Adipocyte (in vitro differentiated cells): ENCODE measurements at regions not wholly inside any gene's neighbourhood (a gene's known extent, or its start where the extent isn't known, plus 50 kb on each side); places are given as distances from the start of the nearest gene placed in this dataset.

Experiments used
- DNase-seq: peaks from one replicate; pipeline ENCODE4 v3.0.0-alpha.2; 2015; ENCODE audit warnings: low read depth
- H3K27me3 ChIP-seq: replicated peaks from 2 replicates; pipeline ENCODE4 v1.7.0; 2013; ENCODE audit warnings: mild to moderate bottlenecking, low read length, moderate library complexity; ENCODE audit not compliant: control insufficient read depth, insufficient read depth
- H3K36me3 ChIP-seq: 2 replicates; pipeline ENCODE4 v1.7.0; 2013; ENCODE audit warnings: low read length, mild to moderate bottlenecking, moderate library complexity; ENCODE audit not compliant: control insufficient read depth, insufficient read depth, severe bottlenecking
- H3K4me1 ChIP-seq: 2 replicates; pipeline ENCODE4 v1.7.0; 2013; ENCODE audit warnings: mild to moderate bottlenecking, low read length, moderate library complexity; ENCODE audit not compliant: control insufficient read depth, insufficient read depth
- H3K4me3 ChIP-seq: 2 replicates; pipeline ENCODE4 v1.7.0; 2013; ENCODE audit warnings: mild to moderate bottlenecking, low read length, moderate library complexity
- H3K9ac ChIP-seq: 2 replicates; pipeline ENCODE4 v1.7.0; 2013; ENCODE audit warnings: mild to moderate bottlenecking, low read length, moderate library complexity
- H3K9me3 ChIP-seq: 2 replicates; pipeline ENCODE4 v1.7.0; 2013; ENCODE audit warnings: mild to moderate bottlenecking, low read length, moderate library complexity; ENCODE audit not compliant: control insufficient read depth

GRCh38 chr11:10387206-10388083 is 67.6 kb upstream of the AMPD3 start:
- Histone ChIP-seq H3K4me1 (peaks cover 61% of the 10 kb centered on the region), H3K9ac (peak overlapping the region; percentile 89), H3K9me3 (no peaks in the 10 kb centered on the region), H3K36me3 (no peaks in the 10 kb centered on the region), H3K27me3 (no peaks in the 10 kb centered on the region), H3K4me3 (peak overlapping the region; percentile 45)
- peak; percentile 93 for DNase-seq

DNA sequence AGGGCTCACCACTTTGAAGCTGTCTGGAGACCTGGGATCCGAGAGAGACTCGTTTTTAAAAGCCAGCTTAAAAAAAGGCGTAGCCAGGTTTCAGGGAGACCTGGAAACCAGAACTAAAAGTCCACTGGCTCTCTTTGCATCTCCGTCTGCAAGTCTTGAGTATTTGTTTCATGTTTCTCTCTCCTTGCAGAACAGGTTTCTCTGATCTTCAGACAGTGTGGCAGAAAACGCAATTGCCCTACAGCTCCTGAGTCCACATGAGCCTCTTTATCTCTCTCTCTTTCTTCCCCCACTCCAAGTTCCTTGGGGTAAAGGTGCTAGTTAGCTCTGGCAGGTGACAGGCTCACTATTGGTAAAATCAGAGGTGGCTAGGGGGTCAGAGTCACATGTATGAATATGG is 67.0 kb upstream of the AMPD3 start:
- Histone ChIP-seq H3K4me3 (peak overlapping the region; percentile 45), H3K9me3 (no peaks in the 10 kb centered on the region), H3K9ac (peak overlapping the region; percentile 89), H3K4me1 (peaks cover 62% of the 10 kb centered on the region), H3K27me3 (no peaks in the 10 kb centered on the region), H3K36me3 (no peaks in the 10 kb centered on the region)
- DNase-seq: no peak

DNA sequence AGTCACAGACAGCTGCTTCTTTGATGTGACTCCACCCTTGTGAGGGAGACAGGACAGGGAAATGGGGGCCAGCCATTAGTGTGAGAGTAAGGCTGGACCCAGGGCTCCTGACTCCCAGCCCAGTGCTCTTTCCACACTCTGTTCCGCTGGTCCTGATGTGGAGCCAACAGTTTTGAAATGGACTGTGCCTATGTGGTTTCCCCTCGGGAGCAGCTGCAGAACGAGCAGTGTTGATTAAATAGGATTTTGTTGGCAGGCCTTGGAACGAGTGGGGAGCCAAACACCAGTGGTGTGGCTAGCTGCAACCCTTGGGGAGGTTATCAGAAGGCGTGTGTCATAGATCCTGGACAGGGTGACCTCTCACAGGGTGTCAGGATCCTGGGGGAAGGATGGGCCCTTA is 66.5 kb upstream of the AMPD3 start:
- no peak for DNase-seq
- H3K36me3 ChIP-seq: no peaks in the 10 kb centered on the region
- no peaks in the 10 kb centered on the region for H3K27me3 ChIP-seq
- H3K9me3 ChIP-seq: no peaks in the 10 kb centered on the region
- H3K4me3 ChIP-seq: peak overlapping the region; percentile 45
- peaks cover 67% of the 10 kb centered on the region for H3K4me1 ChIP-seq
- H3K9ac ChIP-seq: peak overlapping the region; percentile 89

DNA sequence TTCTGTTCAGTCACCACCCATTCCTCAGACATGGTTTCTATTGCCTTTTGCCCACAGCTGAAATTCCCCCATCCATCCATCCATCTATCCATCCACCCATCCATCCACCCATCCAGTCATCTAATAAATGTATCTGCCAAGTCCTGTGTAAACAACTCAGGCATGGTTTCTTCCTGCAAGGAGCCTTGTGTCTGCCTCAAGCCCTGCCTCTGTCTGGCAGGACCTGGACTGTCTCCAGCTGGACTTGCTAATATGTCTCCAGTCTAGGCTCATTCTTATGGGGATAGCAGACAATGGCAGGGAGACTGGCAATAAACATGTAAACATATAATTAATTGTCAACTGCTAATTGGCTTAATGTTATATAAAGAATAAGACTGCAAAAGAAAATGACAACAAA is 64.7 kb upstream of the AMPD3 start:
- Histone ChIP-seq H3K9me3 (no peaks in the 10 kb centered on the region), H3K27me3 (no peaks in the 10 kb centered on the region), H3K9ac (peak overlapping the region; percentile 89), H3K4me1 (peaks cover 82% of the 10 kb centered on the region), H3K36me3 (no peaks in the 10 kb centered on the region), H3K4me3 (no peak overlapping the region)
- peak; percentile 36 for DNase-seq

- no peak overlapping the region for H3K4me3 ChIP-seq
- H3K9me3 ChIP-seq: no peaks in the 10 kb centered on the region
- no peaks in the 10 kb centered on the region for H3K36me3 ChIP-seq
- peak; percentile 78 for DNase-seq
- H3K27me3 ChIP-seq: no peaks in the 10 kb centered on the region
- peaks cover 74% of the 10 kb centered on the region for H3K4me1 ChIP-seq
- H3K9ac ChIP-seq: peak overlapping the region; percentile 49
Observed at GRCh38 chr11:10392095-10393079, 62.7 kb upstream of the AMPD3 start.

DNA sequence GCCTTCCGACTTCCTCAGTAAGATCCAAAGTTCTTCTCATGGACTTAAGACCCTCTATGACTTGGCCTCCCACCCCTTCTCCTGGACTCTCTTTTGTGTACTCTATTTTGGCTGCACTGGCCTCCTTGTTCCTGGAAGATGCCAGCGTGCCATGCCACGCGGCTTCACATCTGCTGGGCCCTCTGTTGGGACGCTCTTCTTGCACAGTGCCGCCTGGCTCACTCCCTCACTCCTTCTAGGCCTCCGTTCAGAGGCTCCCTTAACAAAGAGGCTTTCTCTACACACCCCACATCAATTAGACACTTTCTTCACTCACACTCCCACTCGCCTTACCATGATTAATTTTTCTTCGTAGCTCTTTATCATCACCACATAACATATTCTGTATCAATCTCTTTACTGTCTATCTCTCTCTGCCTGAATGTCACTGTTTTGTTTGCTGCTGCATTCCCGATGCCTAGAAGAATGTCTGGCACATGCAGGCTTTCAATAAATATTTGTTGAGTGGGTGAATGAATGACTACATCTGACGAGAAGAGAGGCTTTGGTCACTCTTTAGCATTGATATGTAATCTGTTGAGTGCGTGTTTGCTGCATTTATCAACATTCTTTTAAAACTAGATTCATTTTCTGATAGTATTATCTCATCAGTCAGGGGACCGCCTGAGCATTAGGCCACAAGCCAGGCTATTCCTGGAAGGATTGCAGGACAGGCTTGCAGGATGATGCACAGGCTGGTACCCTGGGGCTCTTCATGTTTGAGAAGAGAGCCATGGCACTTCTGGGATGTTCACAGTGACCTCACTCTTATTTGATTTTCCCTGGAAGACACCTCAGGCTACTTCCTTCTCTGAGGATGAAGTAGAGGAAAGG is 60.6 kb upstream of the AMPD3 start:
- H3K9me3 ChIP-seq: no peaks in the 10 kb centered on the region
- peak overlapping the region; percentile 42 for H3K9ac ChIP-seq
- no peak overlapping the region for H3K4me3 ChIP-seq
- peak; percentile 70 for DNase-seq
- no peaks in the 10 kb centered on the region for H3K36me3 ChIP-seq
- no peaks in the 10 kb centered on the region for H3K27me3 ChIP-seq
- peaks cover 54% of the 10 kb centered on the region for H3K4me1 ChIP-seq

DNA sequence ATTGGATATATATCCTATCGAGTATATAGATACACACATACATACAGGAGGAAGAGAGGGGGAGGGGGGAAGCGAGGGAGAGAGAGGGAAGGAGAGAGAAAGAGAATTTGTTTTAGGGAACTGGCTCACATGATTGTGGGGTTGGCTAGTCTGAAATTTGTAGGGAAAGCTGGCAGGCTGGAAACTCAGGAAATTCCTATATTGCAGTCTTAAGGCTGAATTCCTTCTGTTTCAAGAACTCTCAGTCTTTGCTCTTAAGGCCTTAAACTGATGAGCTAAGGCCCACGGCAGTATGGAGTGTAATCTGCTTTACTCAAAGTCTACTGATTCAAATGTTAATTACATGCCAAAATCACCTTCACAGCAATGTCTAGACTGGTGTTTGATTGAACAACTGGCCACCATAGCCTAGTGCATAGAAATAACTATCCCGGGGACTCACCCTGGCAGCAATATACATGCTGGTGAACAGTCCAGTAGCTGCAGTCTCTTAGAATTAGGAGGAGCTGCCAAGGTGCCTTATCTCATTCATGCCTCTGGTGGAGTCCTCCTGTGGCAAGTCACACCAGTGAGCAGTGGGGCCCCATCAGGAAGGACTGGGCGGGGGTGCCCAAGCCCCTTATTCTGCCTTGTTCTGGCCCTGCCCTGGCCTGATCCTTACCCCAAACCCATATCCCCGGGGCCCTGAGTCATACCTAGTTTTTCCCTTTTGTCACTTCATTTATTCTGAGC is 59.7 kb upstream of the AMPD3 start:
- Histone ChIP-seq H3K4me3 (no peak overlapping the region), H3K4me1 (peaks cover 45% of the 10 kb centered on the region), H3K9me3 (no peaks in the 10 kb centered on the region), H3K27me3 (no peaks in the 10 kb centered on the region), H3K9ac (peak overlapping the region; percentile 42), H3K36me3 (no peaks in the 10 kb centered on the region)
- DNase-seq: no peak

GRCh38 chr11:10396771-10397170 is 58.3 kb upstream of the AMPD3 start:
- Histone ChIP-seq H3K4me3 (no peak overlapping the region), H3K27me3 (no peaks in the 10 kb centered on the region), H3K9ac (no peak overlapping the region), H3K4me1 (peaks cover 38% of the 10 kb centered on the region), H3K36me3 (no peaks in the 10 kb centered on the region), H3K9me3 (no peaks in the 10 kb centered on the region)
- no peak for DNase-seq

DNA sequence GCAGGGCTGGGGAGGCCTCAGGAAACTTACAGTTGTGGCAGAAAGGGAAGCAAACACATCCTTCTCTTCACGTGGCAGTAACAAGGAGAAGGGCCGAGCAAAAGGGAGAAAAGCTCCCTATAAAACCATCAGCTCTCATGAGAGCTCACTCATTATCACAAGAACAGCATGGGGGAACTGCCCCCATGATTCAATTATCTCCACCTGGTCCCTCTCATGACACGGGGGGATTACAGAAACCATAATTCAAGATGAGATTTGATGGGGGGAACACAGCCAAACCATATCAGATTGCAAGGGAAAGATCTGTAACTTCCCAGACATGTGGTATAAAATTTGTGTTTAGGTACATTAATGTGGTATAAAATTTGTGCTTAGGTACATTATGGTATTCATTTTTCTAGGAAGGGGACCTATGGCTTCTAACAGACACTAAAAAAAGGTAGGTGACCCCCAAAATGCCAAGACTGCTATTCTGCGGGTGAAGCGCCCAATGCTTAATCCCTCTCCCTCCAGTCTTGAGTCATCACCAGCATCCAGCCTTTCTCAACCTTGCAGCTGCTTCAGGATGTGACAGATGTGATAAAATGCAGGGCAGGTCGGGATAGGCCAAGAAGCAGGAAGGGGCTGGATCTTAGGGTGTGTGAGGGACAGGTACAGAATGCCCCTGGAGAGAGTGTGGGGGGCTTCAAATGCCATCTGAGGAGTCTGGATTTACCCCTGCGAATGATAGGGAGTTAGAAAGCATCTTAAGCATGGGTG is 57.7 kb upstream of the AMPD3 start:
- Histone ChIP-seq H3K9ac (no peak overlapping the region), H3K36me3 (no peaks in the 10 kb centered on the region), H3K27me3 (no peaks in the 10 kb centered on the region), H3K4me1 (peaks cover 36% of the 10 kb centered on the region), H3K4me3 (no peak overlapping the region), H3K9me3 (no peaks in the 10 kb centered on the region)
- no peak for DNase-seq

GRCh38 chr11:10398525-10398924 is 56.5 kb upstream of the AMPD3 start:
- Histone ChIP-seq H3K27me3 (no peaks in the 10 kb centered on the region), H3K9ac (no peak overlapping the region), H3K4me3 (no peak overlapping the region), H3K36me3 (no peaks in the 10 kb centered on the region), H3K9me3 (no peaks in the 10 kb centered on the region), H3K4me1 (peaks cover 25% of the 10 kb centered on the region)
- DNase-seq: no peak
